Endothelial cell (in vitro differentiated cells): ENCODE measurements at regions not wholly inside any gene's neighbourhood (a gene's known extent, or its start where the extent isn't known, plus 50 kb on each side); places are given as distances from the start of the nearest gene placed in this dataset.
"Not testable (repeated sequence)": the region's sequence is repeated elsewhere in the genome, so short reads cannot be mapped to it uniquely, and the experiment has no call there.

Source experiments
- DNase-seq: peaks from one replicate; pipeline ENCODE4 v3.0.0; 2021; ENCODE audit warnings: low spot score
- H3K27ac Mint-ChIP-seq: one replicate; pipeline ENCODE4 v1.8.0; 2021; ENCODE audit warnings: mixed read lengths, inconsistent platforms; ENCODE audit not compliant: unreplicated experiment
- H3K27me3 Mint-ChIP-seq: one replicate; pipeline ENCODE4 v1.8.0; 2021; ENCODE audit warnings: mild to moderate bottlenecking, moderate library complexity, mixed read lengths, inconsistent platforms; ENCODE audit not compliant: unreplicated experiment
- H3K36me3 Mint-ChIP-seq: one replicate; pipeline ENCODE4 v1.8.0; 2021; ENCODE audit warnings: mild to moderate bottlenecking, low read depth, mixed read lengths, inconsistent platforms; ENCODE audit not compliant: unreplicated experiment
- H3K4me1 Mint-ChIP-seq: one replicate; pipeline ENCODE4 v1.8.0; 2021; ENCODE audit warnings: mild to moderate bottlenecking, mixed read lengths, inconsistent platforms; ENCODE audit not compliant: unreplicated experiment
- H3K4me3 Mint-ChIP-seq: one replicate; pipeline ENCODE4 v1.8.0; 2021; ENCODE audit warnings: mild to moderate bottlenecking, mixed read lengths, inconsistent platforms; ENCODE audit not compliant: unreplicated experiment
- H3K9me3 Mint-ChIP-seq: one replicate; pipeline ENCODE4 v1.8.0; 2021; ENCODE audit warnings: mixed read lengths, inconsistent platforms; ENCODE audit not compliant: unreplicated experiment
- CTCF ChIP-seq: fragments of 200-600 bp; sonication (generic); IDR thresholded peaks from one replicate; pipeline ENCODE4 v1.5.0; 2021; ENCODE audit warnings: antibody characterized with exemption; ENCODE audit not compliant: unreplicated experiment

- DNase-seq, result no peak
- Mint-ChIP-seq H3K4me3 (no peak overlapping the region), H3K27me3 (peaks cover 2% of the 10 kb centered on the region), H3K27ac (no peak overlapping the region), H3K36me3 (no peaks in the 10 kb centered on the region), H3K9me3 (no peaks in the 10 kb centered on the region), H3K4me1 (no peaks in the 10 kb centered on the region)
- TF ChIP-seq CTCF, result no peak
These were observed 224.5 kb upstream of the MGAT5 start for GRCh38 chr2:134029418-134029817.

- Mint-ChIP-seq H3K36me3 (no peaks in the 10 kb centered on the region), H3K27ac (no peak overlapping the region), H3K27me3 (peaks cover 4% of the 10 kb centered on the region), H3K4me1 (no peaks in the 10 kb centered on the region), H3K4me3 (no peak overlapping the region), H3K9me3 (no peaks in the 10 kb centered on the region)
- no peak for DNase-seq
- no peak for TF ChIP-seq CTCF
These were observed 222.3 kb upstream of the MGAT5 start for GRCh38 chr2:134031539-134031938.

- Mint-ChIP-seq H3K4me1 (no peaks in the 10 kb centered on the region), H3K27me3 (peaks cover 6% of the 10 kb centered on the region), H3K9me3 (peaks cover 4% of the 10 kb centered on the region), H3K36me3 (no peaks in the 10 kb centered on the region), H3K4me3 (no peak overlapping the region), H3K27ac (no peak overlapping the region)
- no peak for TF ChIP-seq CTCF
- no peak for DNase-seq
These were observed 218.1 kb upstream of the MGAT5 start for GRCh38 chr2:134035605-134036370.

GRCh38 chr2:134039912-134040581, 213.8 kb upstream of the MGAT5 start:
- no peak overlapping the region for H3K4me3 Mint-ChIP-seq
- no peak for DNase-seq
- peaks cover 4% of the 10 kb centered on the region for H3K36me3 Mint-ChIP-seq
- peaks cover 4% of the 10 kb centered on the region for H3K9me3 Mint-ChIP-seq
- H3K27me3 Mint-ChIP-seq, result peaks cover 3% of the 10 kb centered on the region
- no peaks in the 10 kb centered on the region for H3K4me1 Mint-ChIP-seq
- TF ChIP-seq CTCF, result no peak
- H3K27ac Mint-ChIP-seq, result no peak overlapping the region

GRCh38 chr2:134040626-134041172, 213.2 kb upstream of the MGAT5 start:
- H3K27ac Mint-ChIP-seq, H3K4me1 Mint-ChIP-seq, H3K27me3 Mint-ChIP-seq, H3K4me3 Mint-ChIP-seq, H3K9me3 Mint-ChIP-seq, H3K36me3 Mint-ChIP-seq, DNase-seq: not testable (repeated sequence)
